Right renal cortex interstitium (tissue), 3 donors: ENCODE measurements at regions not wholly inside any gene's neighbourhood (a gene's known extent, or its start where the extent isn't known, plus 50 kb on each side); places are given as distances from the start of the nearest gene placed in this dataset.
"Not testable (repeated sequence)": the region's sequence is repeated elsewhere in the genome, so short reads cannot be mapped to it uniquely, and the experiment has no call there.

ENCODE experiments used
- DNase-seq, 3 donors: peaks; one replicate each; pipeline ENCODE4 v3.0.0-alpha.2; 2013; ENCODE audit warnings: low read depth in 3 of 3, low spot score in 2 of 3

- no peak for DNase-seq
Observed at GRCh38 chr6:140462076-140462452, 1087.6 kb upstream of the CITED2 start.

- no peak for DNase-seq
Observed at GRCh38 chr6:140460267-140460666, 1085.8 kb upstream of the CITED2 start.

GRCh38 chr6:140459209-140459608 is 1084.8 kb upstream of the CITED2 start:
- no peak for DNase-seq

- no peak for DNase-seq
Observed at GRCh38 chr6:140446241-140446640, 1071.8 kb upstream of the CITED2 start.

GRCh38 chr6:140445474-140446004 is 1071.1 kb upstream of the CITED2 start:
- DNase-seq = no peak

GRCh38 chr6:140443112-140443511 is 1068.7 kb upstream of the CITED2 start:
- DNase-seq = not testable (repeated sequence)

GRCh38 chr6:140441256-140441655 is 1066.8 kb upstream of the CITED2 start:
- peak in 2 of 3 donors; percentile 31 to 64 for DNase-seq

GRCh38 chr6:140440223-140440835 is 1065.9 kb upstream of the CITED2 start:
- no peak for DNase-seq

- no peak for DNase-seq
Observed at GRCh38 chr6:140438346-140438735, 1063.9 kb upstream of the CITED2 start.

- DNase-seq = no peak
Observed at GRCh38 chr6:140437619-140438345, 1063.3 kb upstream of the CITED2 start.

- no peak for DNase-seq
Observed at GRCh38 chr6:140436023-140436811, 1061.8 kb upstream of the CITED2 start.

GRCh38 chr6:140434761-140435160 is 1060.3 kb upstream of the CITED2 start:
- DNase-seq = no peak

- no peak for DNase-seq
Observed at GRCh38 chr6:140433072-140433471, 1058.6 kb upstream of the CITED2 start.

GRCh38 chr6:140427842-140428241 is 1053.4 kb upstream of the CITED2 start:
- DNase-seq = no peak

GRCh38 chr6:140414966-140415620 is 1040.6 kb upstream of the CITED2 start:
- no peak for DNase-seq

GRCh38 chr6:140403020-140403419 is 1028.6 kb upstream of the CITED2 start:
- no peak for DNase-seq

GRCh38 chr6:140401761-140402160 is 1027.3 kb upstream of the CITED2 start:
- DNase-seq = no peak

GRCh38 chr6:140398076-140398475 is 1023.6 kb upstream of the CITED2 start:
- no peak for DNase-seq

GRCh38 chr6:140397106-140397505 is 1022.7 kb upstream of the CITED2 start:
- no peak for DNase-seq

- no peak for DNase-seq
Observed at GRCh38 chr6:140393665-140394540, 1019.5 kb upstream of the CITED2 start.
